Uterus (tissue), 2 donors: ENCODE measurements at regions not wholly inside any gene's neighbourhood (a gene's known extent, or its start where the extent isn't known, plus 50 kb on each side); places are given as distances from the start of the nearest gene placed in this dataset.

ENCODE experiments used
- POLR2A ChIP-seq, 2 donors: fragments of 450-650 bp; IDR thresholded peaks; one replicate each; pipeline ENCODE4 v1.6.1; 2016; ENCODE audit warnings: antibody characterized with exemption in 2 of 2, mild to moderate bottlenecking in 1 of 2, moderate library complexity in 1 of 2
- TF ChIP-seq, protein P1 (sequence below), 4 experiments: fragments of 200-600 bp in 2 of 4; fragments of 450-650 bp in 2 of 4; sonication (generic) in 2 of 4; IDR thresholded peaks; one replicate each; pipeline ENCODE4 v1.5.1; 2016 to 2019; ENCODE audit warnings: antibody characterized with exemption in 4 of 4, mild to moderate bottlenecking in 2 of 4, moderate library complexity in 1 of 4

DNA sequence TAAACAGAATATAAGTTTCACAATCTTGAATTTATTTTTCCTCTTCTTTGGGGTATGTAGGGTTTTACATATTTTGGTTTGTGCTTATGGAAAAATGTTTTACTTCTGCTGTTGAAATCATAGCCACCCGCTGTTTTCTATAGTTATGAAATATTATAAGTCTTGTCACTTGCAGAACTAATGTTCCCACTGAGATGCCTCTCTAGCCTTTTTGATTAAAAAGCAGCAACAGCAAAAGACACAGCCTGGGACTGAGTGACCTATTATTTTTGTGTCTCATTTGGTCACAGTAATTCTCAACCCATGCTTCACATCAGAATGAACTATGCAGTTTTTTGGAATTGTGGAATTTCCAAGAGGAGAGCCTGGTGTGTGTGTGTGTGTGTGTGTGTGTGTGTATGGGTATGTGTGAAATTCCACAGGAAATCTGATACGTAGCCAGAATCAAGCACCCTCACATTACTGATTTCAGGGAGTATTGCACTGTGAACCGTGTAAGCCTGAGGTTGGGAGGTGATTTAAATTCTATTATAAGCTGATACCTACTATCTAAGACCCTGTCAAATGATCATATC is 55.7 kb upstream of the FRMD6 start:
- TF ChIP-seq, protein P1, sequence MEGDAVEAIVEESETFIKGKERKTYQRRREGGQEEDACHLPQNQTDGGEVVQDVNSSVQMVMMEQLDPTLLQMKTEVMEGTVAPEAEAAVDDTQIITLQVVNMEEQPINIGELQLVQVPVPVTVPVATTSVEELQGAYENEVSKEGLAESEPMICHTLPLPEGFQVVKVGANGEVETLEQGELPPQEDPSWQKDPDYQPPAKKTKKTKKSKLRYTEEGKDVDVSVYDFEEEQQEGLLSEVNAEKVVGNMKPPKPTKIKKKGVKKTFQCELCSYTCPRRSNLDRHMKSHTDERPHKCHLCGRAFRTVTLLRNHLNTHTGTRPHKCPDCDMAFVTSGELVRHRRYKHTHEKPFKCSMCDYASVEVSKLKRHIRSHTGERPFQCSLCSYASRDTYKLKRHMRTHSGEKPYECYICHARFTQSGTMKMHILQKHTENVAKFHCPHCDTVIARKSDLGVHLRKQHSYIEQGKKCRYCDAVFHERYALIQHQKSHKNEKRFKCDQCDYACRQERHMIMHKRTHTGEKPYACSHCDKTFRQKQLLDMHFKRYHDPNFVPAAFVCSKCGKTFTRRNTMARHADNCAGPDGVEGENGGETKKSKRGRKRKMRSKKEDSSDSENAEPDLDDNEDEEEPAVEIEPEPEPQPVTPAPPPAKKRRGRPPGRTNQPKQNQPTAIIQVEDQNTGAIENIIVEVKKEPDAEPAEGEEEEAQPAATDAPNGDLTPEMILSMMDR (IDR thresholded peaks at IDR 0.05): no peak
- no peak for TF ChIP-seq POLR2A (IDR thresholded peaks at IDR 0.05)
